Memory B cell (primary cell): ENCODE measurements at regions not wholly inside any gene's neighbourhood (a gene's known extent, or its start where the extent isn't known, plus 50 kb on each side); places are given as distances from the start of the nearest gene placed in this dataset.
"Not testable (repeated sequence)": the region's sequence is repeated elsewhere in the genome, so short reads cannot be mapped to it uniquely, and the experiment has no call there.

Experiments used
- ATAC-seq: fragments of 150-1000 bp; cut with Tn5 transposase; 2 replicates; pipeline ENCODE4 v1.10.0; 2021; ENCODE audit warnings: low read depth, mild to moderate bottlenecking, moderate library complexity
- DNase-seq, 2 donors: peaks; one replicate each; pipeline ENCODE4 v3.0.0; 2022; ENCODE audit warnings: low spot score in 2 of 2
- H3K27ac Mint-ChIP-seq: one replicate; pipeline ENCODE4 v1.8.0; 2022; ENCODE audit warnings: mild to moderate bottlenecking, moderate library complexity, mixed read lengths
- H3K27me3 Mint-ChIP-seq: one replicate; pipeline ENCODE4 v1.8.0; 2022; ENCODE audit warnings: mixed read lengths
- H3K36me3 Mint-ChIP-seq: one replicate; pipeline ENCODE4 v1.8.0; 2022; ENCODE audit warnings: mild to moderate bottlenecking, mixed read lengths
- H3K4me1 Mint-ChIP-seq: one replicate; pipeline ENCODE4 v1.8.0; 2022; ENCODE audit warnings: mixed read lengths
- H3K4me3 Mint-ChIP-seq: one replicate; pipeline ENCODE4 v1.8.0; 2022; ENCODE audit warnings: mild to moderate bottlenecking, moderate library complexity, mixed read lengths
- H3K9me3 Mint-ChIP-seq: one replicate; pipeline ENCODE4 v1.8.0; 2022; ENCODE audit warnings: mixed read lengths

- no peaks in the 10 kb centered on the region for H3K4me1 Mint-ChIP-seq
Measured at GRCh38 chr9:31573561-31573960, 810.9 kb upstream of the ACO1 start.

GRCh38 chr9:31574006-31574765 lies 810.3 kb upstream of the ACO1 start:
- DNase-seq (no peak), ATAC-seq (no peak)
- H3K27ac Mint-ChIP-seq: no peak overlapping the region
- H3K4me3 Mint-ChIP-seq: no peak overlapping the region
- H3K4me1 Mint-ChIP-seq: no peaks in the 10 kb centered on the region
- peaks cover 6% of the 10 kb centered on the region for H3K9me3 Mint-ChIP-seq
- H3K27me3 Mint-ChIP-seq: no peaks in the 10 kb centered on the region
- no peaks in the 10 kb centered on the region for H3K36me3 Mint-ChIP-seq

More at GRCh38 chr9:31573561-31573960, 810.9 kb upstream of the ACO1 start:
- Mint-ChIP-seq H3K9me3 (peaks cover 6% of the 10 kb centered on the region), H3K27me3 (no peaks in the 10 kb centered on the region), H3K4me3 (no peak overlapping the region), H3K36me3 (no peaks in the 10 kb centered on the region), H3K27ac (no peak overlapping the region)
- DNase-seq (no peak), ATAC-seq (no peak)

GRCh38 chr9:31582071-31582470 lies 802.4 kb upstream of the ACO1 start:
- Mint-ChIP-seq H3K27ac (no peak overlapping the region), H3K36me3 (no peaks in the 10 kb centered on the region), H3K4me3 (no peak overlapping the region), H3K4me1 (no peaks in the 10 kb centered on the region), H3K27me3 (no peaks in the 10 kb centered on the region), H3K9me3 (peaks cover 1% of the 10 kb centered on the region)
- DNase-seq: no peak
- ATAC-seq: no peak

- H3K27ac Mint-ChIP-seq: no peak overlapping the region
- DNase-seq (no peak), ATAC-seq (no peak)
- H3K4me3 Mint-ChIP-seq: no peak overlapping the region
- no peaks in the 10 kb centered on the region for H3K4me1 Mint-ChIP-seq
- H3K27me3 Mint-ChIP-seq: no peaks in the 10 kb centered on the region
- H3K9me3 Mint-ChIP-seq: peaks cover 1% of the 10 kb centered on the region
- no peaks in the 10 kb centered on the region for H3K36me3 Mint-ChIP-seq
Measured at GRCh38 chr9:31582561-31582960, 801.9 kb upstream of the ACO1 start.

GRCh38 chr9:31585158-31585557 lies 799.3 kb upstream of the ACO1 start:
- DNase-seq (no peak), ATAC-seq (no peak)
- Mint-ChIP-seq H3K27ac (no peak overlapping the region), H3K36me3 (no peaks in the 10 kb centered on the region), H3K4me3 (no peak overlapping the region), H3K9me3 (peaks cover 1% of the 10 kb centered on the region), H3K4me1 (no peaks in the 10 kb centered on the region), H3K27me3 (no peaks in the 10 kb centered on the region)

GRCh38 chr9:31587146-31587545 lies 797.3 kb upstream of the ACO1 start:
- no peak overlapping the region for H3K4me3 Mint-ChIP-seq
- H3K27ac Mint-ChIP-seq: no peak overlapping the region
- ATAC-seq: no peak
- DNase-seq: no peak
- H3K27me3 Mint-ChIP-seq: no peaks in the 10 kb centered on the region
- H3K36me3 Mint-ChIP-seq: no peaks in the 10 kb centered on the region
- H3K4me1 Mint-ChIP-seq: no peaks in the 10 kb centered on the region
- H3K9me3 Mint-ChIP-seq: no peaks in the 10 kb centered on the region

- Mint-ChIP-seq H3K36me3 (no peaks in the 10 kb centered on the region), H3K9me3 (no peaks in the 10 kb centered on the region), H3K27me3 (no peaks in the 10 kb centered on the region), H3K4me1 (no peaks in the 10 kb centered on the region), H3K27ac (no peak overlapping the region), H3K4me3 (no peak overlapping the region)
- ATAC-seq (no peak), DNase-seq (no peak)
Measured at GRCh38 chr9:31588006-31588405, 796.4 kb upstream of the ACO1 start.

- no peak overlapping the region for H3K27ac Mint-ChIP-seq
- ATAC-seq: no peak
- no peak overlapping the region for H3K4me3 Mint-ChIP-seq
- no peaks in the 10 kb centered on the region for H3K9me3 Mint-ChIP-seq
- DNase-seq: no peak
- H3K36me3 Mint-ChIP-seq: no peaks in the 10 kb centered on the region
- no peaks in the 10 kb centered on the region for H3K27me3 Mint-ChIP-seq
- H3K4me1 Mint-ChIP-seq: no peaks in the 10 kb centered on the region
Measured at GRCh38 chr9:31588756-31589155, 795.7 kb upstream of the ACO1 start.

GRCh38 chr9:31590091-31590490 lies 794.4 kb upstream of the ACO1 start:
- ATAC-seq (no peak), DNase-seq (no peak)
- H3K36me3 Mint-ChIP-seq: no peaks in the 10 kb centered on the region
- no peaks in the 10 kb centered on the region for H3K27me3 Mint-ChIP-seq
- no peak overlapping the region for H3K27ac Mint-ChIP-seq
- H3K4me3 Mint-ChIP-seq: no peak overlapping the region
- H3K4me1 Mint-ChIP-seq: no peaks in the 10 kb centered on the region
- no peaks in the 10 kb centered on the region for H3K9me3 Mint-ChIP-seq

- H3K27me3 Mint-ChIP-seq, H3K9me3 Mint-ChIP-seq, ATAC-seq, H3K4me3 Mint-ChIP-seq, H3K27ac Mint-ChIP-seq, H3K36me3 Mint-ChIP-seq, DNase-seq, H3K4me1 Mint-ChIP-seq: not testable (repeated sequence)
Measured at GRCh38 chr9:31597086-31597485, 787.4 kb upstream of the ACO1 start.

GRCh38 chr9:31597977-31598376 lies 786.5 kb upstream of the ACO1 start:
- DNase-seq (no peak), ATAC-seq (no peak)
- H3K27ac Mint-ChIP-seq: no peak overlapping the region
- H3K36me3 Mint-ChIP-seq: no peaks in the 10 kb centered on the region
- no peak overlapping the region for H3K4me3 Mint-ChIP-seq
- no peaks in the 10 kb centered on the region for H3K27me3 Mint-ChIP-seq
- H3K4me1 Mint-ChIP-seq: no peaks in the 10 kb centered on the region
- no peaks in the 10 kb centered on the region for H3K9me3 Mint-ChIP-seq

GRCh38 chr9:31601666-31602065 lies 782.8 kb upstream of the ACO1 start:
- Mint-ChIP-seq H3K27me3 (no peaks in the 10 kb centered on the region), H3K36me3 (no peaks in the 10 kb centered on the region), H3K27ac (no peak overlapping the region), H3K4me1 (no peaks in the 10 kb centered on the region), H3K9me3 (peaks cover 1% of the 10 kb centered on the region), H3K4me3 (no peak overlapping the region)
- ATAC-seq (no peak), DNase-seq (no peak)

GRCh38 chr9:31604531-31604930 lies 779.9 kb upstream of the ACO1 start:
- peaks cover 1% of the 10 kb centered on the region for H3K9me3 Mint-ChIP-seq
- no peaks in the 10 kb centered on the region for H3K4me1 Mint-ChIP-seq
- H3K36me3 Mint-ChIP-seq: no peaks in the 10 kb centered on the region
- H3K27ac Mint-ChIP-seq: no peak overlapping the region
- no peak for ATAC-seq
- peaks cover 3% of the 10 kb centered on the region for H3K27me3 Mint-ChIP-seq
- H3K4me3 Mint-ChIP-seq: no peak overlapping the region
- no peak for DNase-seq

GRCh38 chr9:31605164-31605563 lies 779.3 kb upstream of the ACO1 start:
- Mint-ChIP-seq H3K27ac (no peak overlapping the region), H3K4me1 (no peaks in the 10 kb centered on the region), H3K27me3 (peaks cover 3% of the 10 kb centered on the region), H3K9me3 (peaks cover 1% of the 10 kb centered on the region), H3K36me3 (no peaks in the 10 kb centered on the region), H3K4me3 (no peak overlapping the region)
- DNase-seq (no peak), ATAC-seq (no peak)

- H3K9me3 Mint-ChIP-seq: peaks cover 1% of the 10 kb centered on the region
- peaks cover 5% of the 10 kb centered on the region for H3K27me3 Mint-ChIP-seq
- no peaks in the 10 kb centered on the region for H3K36me3 Mint-ChIP-seq
- no peak for DNase-seq
- no peaks in the 10 kb centered on the region for H3K4me1 Mint-ChIP-seq
- no peak overlapping the region for H3K27ac Mint-ChIP-seq
- no peak overlapping the region for H3K4me3 Mint-ChIP-seq
- no peak for ATAC-seq
Measured at GRCh38 chr9:31606678-31607077, 777.8 kb upstream of the ACO1 start.
